Midbrain (tissue), 1 donor: ENCODE measurements at regions not wholly inside any gene's neighbourhood (a gene's known extent, or its start where the extent isn't known, plus 50 kb on each side); places are given as distances from the start of the nearest gene placed in this dataset.

Source experiments
- DNase-seq: peaks from one replicate; lab custom pipeline; 2025; lab: John Stamatoyannopoulos, UW

DNA sequence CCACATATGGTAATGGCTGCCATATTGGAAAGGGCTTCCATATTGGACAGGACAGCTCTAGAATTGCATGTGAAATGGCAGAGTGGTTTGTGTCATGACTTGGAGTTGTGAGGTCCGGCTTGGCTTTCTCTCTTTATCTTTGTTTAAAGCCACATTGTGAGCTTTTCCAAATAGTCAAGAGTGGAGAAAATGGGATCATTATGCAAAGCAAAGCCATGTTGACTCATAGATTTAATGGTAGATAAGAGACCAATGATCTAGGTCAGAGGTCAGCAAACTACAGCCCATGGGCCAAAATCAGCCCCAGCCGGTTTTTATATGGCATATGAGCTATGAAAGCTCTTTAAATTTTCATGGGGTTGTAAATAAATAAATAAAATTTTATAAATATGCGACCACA, 449.1 kb downstream of the BCL11B start:
- DNase-seq = no peak

DNA sequence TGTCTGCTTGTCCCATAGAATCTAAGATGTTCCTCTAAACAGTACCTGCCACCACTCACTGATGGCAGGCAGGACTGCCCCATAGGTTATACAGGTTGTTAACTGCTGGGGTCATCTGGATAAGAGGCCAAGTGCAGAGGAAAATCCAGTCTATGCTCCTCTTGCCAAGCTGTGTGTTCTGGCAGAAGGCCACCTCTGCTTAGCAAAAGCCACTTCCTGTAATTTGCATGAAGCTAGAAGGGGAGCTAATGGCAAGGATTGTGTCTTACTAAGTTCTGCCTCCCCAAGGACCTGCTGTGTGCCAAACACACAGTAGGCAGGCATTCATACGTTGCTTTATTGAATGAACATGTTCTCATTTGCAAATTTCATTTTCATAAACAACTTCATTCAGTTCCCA, 445.4 kb downstream of the BCL11B start:
- no peak for DNase-seq

DNA sequence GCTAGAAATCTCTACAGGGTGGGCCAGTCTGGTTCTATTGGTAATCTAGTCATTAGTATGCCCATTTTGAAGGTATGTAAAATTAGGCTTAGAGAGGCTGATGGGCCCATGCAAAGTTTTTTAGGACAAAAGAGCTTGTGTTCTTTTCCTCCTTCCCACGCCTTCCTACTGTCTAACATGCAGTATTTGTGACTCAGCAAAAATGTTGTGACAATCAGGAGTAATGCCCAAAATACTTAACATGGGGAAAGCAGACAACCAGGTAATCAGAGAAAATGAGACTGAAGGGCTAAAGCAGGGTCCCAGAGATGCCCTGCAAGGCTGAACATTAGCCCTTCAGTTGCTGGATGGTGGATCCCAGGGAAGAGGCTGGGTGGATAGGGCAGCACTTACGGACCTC, 437.9 kb downstream of the BCL11B start:
- DNase-seq = no peak

DNA sequence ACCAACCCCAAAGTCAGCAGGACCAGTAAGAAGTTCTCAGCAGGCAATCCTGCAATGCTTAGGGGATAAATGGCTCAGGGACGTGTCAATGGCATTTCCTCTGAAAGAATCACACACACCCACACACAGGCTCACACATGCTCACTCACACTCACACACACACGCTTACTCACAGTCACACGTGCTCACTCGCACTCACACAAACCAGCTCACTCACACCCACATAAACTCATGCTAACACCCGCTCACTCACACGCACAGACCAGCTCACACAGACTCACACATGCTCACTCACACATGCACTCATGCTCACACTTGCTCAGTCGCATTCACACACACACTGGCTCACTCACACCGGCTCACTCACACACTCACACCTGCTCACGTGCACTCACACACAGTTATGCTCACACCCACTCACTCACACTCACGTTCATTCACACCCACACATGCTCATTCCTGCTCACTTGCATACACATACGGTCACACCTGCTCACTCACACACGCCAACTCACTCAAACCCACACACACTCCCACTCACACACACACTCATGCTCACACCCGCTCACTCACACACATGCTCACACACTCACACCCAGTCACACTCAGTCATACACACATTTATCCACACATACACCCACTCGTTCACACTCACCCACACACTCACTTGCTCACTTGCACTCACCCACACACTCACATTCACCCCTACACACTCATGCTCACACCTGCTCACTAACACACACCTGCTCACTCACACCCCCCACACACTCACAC, 436.8 kb downstream of the BCL11B start:
- no peak for DNase-seq

DNA sequence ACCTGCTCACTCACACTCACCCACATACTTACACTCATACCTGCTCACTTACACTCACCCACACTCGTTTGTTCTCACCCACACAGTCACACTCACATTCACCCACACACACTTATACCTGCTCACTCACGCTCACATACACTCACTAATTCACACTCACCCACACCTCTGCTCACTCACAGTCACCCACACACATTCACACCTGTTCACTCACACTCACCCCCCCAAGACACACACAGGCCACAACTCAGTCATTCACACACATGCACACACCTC, 436.2 kb downstream of the BCL11B start:
- DNase-seq = no peak

DNA sequence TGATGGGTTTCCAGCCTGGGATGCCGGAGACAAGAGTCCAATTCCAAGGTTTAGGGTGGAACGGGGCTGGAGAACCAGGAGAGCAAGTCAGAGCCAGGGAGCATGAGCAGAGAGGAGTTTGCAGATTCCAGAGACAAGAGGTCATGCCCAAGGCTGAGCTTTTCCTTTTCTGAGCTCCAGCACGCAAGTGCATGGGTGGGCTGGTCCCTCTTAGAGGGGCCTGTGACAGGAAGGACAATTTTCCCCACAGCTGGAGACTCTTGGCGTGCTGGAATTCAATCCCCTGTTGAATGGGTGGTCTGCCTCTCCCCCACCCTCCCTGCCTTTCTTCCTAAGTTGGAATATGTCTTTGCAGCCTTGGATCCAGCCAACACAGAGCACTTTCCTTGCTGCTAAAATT, 431.9 kb downstream of the BCL11B start:
- DNase-seq = no peak

DNA sequence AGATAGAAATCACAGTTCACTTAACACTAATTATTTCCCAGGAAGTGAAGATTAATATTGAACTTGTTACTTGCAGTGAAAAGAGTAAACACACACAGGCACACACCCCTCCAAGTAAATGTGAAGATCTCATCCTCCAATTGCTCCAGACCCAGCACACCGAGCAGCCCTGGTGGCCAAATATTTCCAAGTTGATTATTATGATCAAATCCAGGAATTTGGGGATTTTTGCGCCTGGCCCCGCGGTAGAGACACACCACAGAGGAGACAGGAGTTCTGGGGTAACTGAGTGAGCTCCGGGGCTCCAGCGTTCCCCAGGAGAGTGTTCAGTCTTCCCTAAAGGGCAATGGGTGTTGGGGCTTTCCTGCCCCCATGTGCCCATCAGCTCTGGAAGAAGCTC, 431.5 kb downstream of the BCL11B start:
- DNase-seq = no peak

DNA sequence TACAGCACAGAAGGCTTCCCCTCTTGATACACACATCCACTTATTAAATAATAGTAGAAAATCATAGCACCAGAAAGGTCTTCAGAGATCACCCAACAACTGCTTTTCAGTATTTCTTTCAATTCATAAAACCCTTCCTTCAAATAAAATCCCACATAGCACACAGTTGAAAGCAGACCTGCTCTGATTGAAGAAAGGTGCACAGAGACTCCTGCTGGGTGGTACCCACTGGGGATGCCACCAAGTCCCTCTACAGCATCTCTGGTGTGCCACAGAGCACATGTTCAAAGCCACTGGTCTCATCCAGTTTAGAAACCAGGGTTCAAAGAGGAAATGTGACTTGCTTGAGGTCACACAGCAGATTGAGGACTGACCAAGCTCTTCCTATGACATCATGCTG, 427.5 kb downstream of the BCL11B start:
- DNase-seq = no peak

DNA sequence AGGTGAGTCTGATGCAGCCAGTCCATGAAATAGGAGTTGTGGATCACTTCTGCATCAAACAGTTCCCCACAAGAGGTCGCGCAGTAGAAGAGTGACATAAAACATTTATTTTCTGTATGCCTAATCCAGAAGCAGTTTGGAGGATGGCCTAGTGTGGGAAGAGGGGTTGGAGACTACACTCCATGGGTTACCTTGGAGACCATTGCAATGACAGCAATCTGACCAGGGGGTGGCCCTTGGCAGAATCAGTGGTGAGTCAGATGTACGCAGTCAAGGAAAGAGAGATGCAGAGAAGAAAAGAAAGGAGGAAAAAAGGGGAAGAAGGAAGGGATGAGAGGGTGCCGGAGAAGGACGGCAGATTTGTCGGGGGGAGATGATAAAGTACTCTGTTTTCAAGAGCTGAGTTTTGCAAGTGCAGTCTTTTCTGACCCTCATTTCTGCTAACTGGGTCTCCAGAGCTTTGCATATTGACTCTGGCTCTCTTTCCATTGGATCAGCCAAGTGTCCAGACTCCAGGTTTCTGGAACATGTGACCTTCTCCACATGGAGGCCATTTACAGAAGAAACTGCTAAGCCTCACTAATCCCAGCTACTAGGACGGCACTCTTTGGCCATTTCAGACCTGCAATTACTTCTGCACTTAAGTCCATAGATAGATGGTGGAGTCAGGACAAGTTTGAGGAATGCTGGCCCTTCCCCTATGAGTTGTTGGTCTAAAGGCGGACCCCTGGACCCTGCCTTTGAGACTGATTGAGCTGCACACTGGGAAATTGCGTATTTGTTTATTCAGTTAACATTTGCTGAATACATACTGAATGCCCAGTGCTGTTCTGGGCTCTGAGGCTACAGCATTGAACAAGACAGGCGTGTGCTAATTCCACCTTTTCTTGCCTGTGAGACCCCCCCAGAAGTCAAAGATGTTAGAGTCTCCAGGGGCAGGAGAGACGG, 424.2 kb downstream of the BCL11B start:
- no peak for DNase-seq

DNA sequence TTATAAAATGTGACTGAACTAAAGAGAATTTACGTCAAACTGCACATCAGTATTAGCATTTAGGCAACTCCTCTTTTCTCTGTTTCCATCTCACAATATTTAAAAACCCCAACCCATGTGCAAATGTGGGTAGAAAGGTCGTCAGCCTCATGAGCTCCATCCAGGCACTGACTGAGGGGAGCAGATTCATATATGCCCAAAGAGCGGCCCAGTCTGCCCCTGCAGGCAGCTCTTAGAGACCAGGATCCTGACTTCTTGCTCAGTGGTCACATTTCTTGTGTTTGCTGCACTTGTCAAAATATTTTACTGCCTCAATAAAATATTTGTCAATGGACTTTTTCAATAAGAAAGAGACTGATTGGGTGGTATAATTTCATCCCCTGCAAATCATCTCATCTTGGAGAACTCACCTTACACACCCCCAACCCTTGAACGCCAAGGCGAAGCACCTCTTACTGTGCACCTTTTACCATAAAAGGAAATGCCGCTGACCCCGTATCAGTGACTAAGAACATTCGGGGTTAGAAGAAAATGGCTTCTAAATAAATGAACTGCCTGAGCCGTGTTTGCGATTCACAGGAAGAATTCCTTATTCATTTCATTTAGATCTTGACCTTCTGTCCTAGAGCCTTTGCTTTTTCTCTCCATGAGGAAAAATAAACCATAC, 418.8 kb downstream of the BCL11B start:
- no peak for DNase-seq

DNA sequence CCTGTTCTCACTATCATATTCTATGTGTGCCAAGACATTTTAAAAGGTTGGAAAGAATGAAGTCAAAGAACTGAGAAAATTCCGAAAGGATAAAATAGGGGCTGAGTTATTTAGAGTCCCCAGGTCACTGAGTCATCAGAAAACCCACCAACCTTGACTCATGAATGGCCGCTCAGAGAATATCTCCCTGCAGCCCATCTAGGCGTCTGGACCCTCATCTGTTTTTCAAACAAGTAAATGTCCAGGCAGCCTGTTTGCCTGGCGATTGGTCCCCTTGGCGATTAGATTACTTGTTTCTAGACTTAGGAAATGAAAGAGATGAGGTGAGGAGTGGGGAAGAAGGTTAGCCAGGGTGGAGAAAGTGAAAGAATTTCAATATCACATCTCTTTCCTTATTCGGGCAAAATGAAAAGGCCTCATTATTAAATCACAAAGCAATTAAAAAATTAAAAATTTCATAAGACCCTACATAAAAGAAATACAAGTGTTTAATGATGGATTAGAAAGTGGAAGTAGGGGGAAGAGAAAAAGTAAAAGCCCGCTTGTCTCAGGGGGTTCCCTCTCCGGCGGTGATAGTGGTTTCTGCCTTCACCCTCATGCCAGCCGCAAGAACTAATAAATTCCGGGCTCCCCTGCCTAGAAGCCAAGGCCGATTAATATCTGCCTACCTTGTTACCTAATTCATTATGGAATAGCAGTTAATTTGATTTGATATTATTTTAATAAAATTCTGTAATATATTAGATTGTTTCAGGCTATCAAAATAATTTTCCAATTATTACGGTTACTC, 415.9 kb downstream of the BCL11B start:
- no peak for DNase-seq

DNA sequence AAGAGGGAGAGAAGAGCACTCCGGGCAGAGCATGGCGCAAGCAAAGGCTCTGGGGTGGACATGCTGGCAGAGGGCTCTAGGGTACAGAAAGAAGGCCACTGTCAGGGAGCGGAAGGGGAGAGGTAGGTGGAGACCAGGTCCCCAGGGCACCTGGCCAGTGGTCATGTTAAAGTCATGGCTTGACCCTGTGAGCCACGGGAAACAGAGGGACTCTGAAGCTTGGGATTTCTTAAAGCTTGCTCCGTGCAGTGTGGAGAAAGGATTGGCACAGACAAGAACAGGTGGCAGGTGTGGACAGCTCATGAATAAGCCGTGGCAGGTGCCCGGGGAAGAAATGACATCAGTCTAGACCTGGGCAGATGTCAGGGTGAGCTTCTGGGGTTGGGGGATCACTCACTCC, 413.8 kb downstream of the BCL11B start:
- DNase-seq = no peak

DNA sequence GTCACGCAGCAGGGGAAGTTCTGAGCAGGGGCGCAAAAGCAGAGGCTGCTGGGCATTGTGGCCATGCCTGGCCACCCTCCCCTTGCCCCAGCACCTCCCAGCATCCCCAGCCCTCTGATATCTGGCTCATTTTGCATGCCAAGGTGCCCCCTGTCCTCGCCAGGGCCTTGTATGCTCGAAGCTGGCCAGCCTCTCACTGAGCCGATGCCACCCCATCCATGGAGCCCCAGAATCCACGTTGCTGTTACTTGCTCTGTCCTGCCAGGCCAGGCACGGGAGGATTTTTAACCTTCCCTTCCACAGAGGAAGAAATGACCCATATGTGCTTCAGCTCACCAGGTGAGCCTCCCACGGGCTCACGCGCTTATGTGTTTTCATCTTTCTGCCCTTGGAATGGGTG, 413.4 kb downstream of the BCL11B start:
- DNase-seq = no peak

DNA sequence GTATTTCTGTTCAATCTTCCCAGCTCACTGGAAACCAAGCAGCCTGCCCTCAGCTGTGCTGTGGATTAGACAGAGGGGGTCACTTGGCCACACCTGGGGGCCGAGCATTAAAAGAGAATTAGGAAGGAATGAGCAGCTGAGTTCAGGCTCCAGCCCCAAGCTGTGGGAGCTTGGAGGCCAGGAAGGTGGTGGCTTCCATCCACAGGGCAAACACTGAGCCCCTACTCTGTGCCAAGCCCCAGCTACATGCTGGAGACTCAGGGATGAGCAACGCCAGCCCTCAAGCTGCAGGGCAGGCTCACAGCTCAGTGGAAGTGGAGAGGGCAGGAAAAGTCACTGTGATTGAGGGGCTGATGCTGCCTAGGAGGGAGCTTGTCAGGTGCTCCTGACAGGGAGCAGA, 412.7 kb downstream of the BCL11B start:
- DNase-seq = no peak

DNA sequence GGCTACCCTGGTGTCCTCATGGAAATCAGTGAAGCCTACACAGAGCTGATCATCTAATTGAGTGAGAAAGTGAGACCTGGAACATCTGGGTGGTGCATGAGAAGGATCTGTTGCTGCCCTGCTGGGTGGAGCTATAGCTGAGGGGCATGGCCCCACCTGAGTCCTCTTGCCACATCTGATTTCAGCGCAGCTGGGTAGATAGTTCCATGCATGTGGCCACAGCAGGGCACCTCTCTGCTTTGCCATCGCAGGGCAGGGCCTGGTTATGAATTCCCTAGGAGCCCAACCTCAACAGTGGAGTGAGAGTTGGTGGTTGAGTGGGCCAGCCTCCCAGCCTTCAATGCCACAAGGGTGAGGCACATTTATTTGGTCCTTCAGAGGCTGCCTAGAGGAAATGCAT, 407.8 kb downstream of the BCL11B start:
- no peak for DNase-seq

DNA sequence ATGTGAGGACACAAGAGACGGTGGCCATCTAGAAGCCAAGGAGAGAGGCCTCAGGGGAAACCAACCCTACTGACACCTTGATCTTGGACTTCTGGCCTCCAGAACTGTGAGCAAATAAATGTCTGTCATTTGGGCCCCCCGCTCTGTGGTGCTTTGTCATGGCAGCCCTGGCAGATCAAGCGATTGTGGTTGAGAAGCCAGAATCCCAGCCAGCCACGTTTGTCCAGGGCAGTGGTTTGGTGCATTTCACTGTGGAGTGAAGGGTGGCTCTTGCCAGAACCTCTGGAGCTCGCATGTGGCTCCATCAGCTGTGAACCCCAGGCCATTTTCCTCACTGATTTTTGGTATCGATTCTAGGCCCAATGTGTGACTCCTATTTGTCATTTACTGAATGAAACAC, 404.9 kb downstream of the BCL11B start:
- DNase-seq = no peak

DNA sequence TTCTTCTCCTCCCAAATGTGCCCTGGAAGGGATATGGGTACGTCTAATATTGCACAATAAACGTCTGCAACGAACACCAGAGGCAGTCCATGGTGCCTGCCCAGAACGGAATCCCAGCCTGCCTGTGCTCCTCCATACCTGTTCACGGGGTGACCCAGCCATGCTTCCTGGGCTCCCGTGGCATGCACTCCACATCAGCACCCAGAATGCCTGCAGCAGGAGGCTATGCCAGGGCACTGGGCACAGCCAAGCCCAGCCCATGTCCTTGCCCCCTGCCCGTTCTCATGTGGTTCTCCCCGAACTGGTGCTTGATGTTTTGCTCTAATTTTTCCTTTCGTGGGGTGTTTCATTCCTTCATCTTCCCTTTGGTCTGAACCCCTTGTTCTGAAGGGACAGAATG, 404.3 kb downstream of the BCL11B start:
- DNase-seq = no peak

DNA sequence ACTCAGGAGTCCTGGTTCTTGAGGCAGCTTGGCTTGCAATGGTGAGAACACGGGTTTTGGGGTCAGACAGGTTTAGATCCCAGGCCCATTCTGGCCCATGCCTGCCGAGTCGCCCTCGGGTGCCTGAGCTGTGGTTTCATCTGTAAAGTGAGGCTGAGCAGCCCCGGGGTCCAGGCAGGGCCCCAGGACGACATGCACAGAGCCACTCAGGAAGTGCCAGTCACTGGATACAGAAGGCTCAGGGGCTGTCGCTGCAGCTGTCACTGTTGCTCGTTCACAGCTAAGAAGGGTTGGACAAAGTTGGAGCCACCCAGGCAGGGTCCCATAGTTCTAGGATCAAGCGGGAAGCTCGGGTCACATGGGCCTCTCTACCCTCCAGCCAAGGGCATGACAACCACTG, 403.1 kb downstream of the BCL11B start:
- DNase-seq = no peak

DNA sequence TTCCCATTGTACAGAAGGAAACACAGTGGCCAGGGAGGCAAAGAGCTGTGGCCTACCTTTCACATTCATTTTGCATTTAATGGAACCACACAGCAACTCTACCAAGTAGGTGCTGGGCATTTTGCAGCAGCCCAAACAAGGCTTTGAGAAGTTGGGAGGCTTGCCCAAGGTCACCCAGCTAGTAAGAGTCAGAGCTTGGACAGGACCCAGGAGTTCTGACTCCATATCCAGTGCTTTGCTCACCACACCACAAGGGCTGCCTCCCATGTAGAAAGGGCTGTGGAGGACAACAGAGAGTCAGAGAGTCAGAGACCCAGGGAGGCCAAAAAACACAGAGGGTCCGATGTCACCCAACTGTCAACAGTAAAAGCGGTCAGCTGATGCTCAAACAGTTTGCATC, 400.2 kb downstream of the BCL11B start:
- no peak for DNase-seq

DNA sequence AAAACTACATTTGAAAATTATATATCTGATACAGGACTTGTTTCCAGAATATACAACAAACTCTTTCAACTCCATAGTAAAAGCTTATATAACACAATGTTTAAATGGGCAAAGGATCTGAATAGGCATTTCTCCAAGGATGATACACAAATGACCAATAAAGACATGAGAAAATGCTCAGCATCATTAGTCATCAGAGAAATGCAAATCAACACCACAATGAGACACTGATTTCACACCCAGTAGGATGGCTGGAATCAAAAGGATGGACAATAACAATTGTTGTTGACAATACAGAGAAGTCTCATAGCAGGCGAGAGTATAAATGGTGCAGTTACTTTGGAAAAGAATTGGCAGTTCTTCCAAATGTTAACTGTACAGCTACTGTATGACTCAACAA, 394.9 kb downstream of the BCL11B start:
- DNase-seq = no peak

DNA sequence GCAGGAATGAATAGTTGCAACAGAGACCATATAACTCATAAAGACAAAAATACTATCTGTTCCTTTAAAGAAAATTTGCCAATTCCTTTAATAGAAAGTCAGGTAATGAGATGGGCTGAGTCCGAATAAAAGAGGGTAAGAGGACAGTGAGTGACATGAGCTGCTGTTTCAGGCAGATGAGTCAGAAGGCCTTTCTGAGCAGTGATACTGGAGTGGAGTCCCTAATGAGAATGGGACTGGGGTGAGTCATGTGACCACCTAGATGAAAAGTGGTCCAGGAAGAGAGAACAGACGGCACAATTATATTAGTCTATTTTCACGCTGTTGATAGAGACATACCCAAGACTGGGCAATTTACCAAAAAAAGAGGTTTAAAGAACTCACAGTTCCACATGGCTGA, 393.7 kb downstream of the BCL11B start:
- no peak for DNase-seq

DNA sequence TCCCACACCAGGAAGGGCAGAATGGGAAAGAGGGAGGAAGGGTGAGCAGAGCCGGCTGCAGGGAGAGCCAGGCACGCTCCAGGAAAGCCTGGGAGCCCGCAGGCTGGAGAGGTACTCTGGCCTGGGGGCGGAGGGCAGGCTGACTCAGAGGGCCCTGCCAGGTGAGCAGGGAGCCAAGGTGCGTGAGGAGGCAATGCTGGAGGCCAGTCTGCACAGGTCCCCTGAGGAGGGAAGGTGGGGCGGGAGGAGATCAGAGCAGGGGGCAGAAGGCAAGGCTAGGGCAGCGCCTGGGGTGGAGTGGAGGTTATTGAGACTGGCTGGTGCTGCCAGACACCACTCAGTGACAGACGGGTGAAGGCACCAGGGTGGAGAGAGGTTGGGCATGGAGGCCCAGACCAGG, 385.0 kb downstream of the BCL11B start:
- no peak for DNase-seq
